NB4 (cell line): ENCODE measurements at regions not wholly inside any gene's neighbourhood (a gene's known extent, or its start where the extent isn't known, plus 50 kb on each side); places are given as distances from the start of the nearest gene placed in this dataset.
"Not testable (repeated sequence)": the region's sequence is repeated elsewhere in the genome, so short reads cannot be mapped to it uniquely, and the experiment has no call there.

ENCODE experiments used
- DNase-seq: peaks from one replicate; pipeline ENCODE4 v3.0.0; 2010; ENCODE audit warnings: low read depth
- H3K4me3 ChIP-seq: one replicate; pipeline ENCODE4 v1.5.1; 2011; ENCODE audit warnings: mild to moderate bottlenecking, low read depth, low read length, moderate library complexity
- CTCF ChIP-seq: IDR thresholded peaks from one replicate; pipeline ENCODE4 v1.5.1; 2012; ENCODE audit warnings: low read depth, low read length
- MYC ChIP-seq: IDR thresholded peaks from 2 replicates; pipeline ENCODE4 v1.6.1; 2011; ENCODE audit warnings: low read depth, low read length
- POLR2A ChIP-seq: IDR thresholded peaks from 2 replicates; pipeline ENCODE4 v1.6.1; 2011; ENCODE audit warnings: mild to moderate bottlenecking; ENCODE audit not compliant: insufficient read length; ENCODE audit errors: extremely low read depth
- TF ChIP-seq, protein P1 (sequence below): IDR thresholded peaks from 2 replicates; pipeline ENCODE4 v1.6.1; 2011; ENCODE audit warnings: low read depth, low read length

DNA sequence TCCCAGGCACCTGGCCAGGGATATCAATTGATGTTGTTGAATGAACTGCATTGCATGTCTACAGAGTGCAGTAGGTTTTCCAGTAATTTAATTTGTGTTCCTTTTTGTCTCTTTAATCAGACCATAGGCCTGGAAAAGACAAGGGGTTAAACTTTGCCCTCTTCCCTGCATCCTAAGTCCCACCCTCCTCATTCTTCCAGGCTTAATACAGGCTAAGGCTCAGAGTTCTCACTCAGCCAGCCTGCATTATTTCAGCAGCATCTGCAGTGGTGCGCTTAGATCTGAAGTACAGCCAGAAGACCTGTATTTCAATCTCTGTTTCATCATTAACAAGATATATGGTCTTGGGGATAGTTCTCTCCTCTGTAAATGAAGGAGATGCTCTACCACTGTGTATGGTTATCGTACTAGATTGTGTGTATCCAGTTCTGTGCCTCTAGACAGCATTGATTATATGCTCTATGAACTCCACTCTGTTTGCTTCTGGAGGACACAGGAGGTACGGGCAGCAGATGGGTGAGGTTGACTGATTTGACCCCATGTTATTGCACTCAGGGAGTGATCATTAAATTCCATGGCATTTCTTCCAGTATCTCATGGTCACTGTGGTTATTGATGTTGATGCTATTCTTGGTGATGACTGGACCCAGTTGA is 286.1 kb downstream of the RPS6KC1 start:
- H3K4me3 ChIP-seq, result no peak overlapping the region
- TF ChIP-seq POLR2A (no peak), CTCF (no peak), MYC (no peak)
- TF ChIP-seq, protein P1, sequence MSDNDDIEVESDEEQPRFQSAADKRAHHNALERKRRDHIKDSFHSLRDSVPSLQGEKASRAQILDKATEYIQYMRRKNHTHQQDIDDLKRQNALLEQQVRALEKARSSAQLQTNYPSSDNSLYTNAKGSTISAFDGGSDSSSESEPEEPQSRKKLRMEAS, result no peak
- DNase-seq, result no peak

DNA sequence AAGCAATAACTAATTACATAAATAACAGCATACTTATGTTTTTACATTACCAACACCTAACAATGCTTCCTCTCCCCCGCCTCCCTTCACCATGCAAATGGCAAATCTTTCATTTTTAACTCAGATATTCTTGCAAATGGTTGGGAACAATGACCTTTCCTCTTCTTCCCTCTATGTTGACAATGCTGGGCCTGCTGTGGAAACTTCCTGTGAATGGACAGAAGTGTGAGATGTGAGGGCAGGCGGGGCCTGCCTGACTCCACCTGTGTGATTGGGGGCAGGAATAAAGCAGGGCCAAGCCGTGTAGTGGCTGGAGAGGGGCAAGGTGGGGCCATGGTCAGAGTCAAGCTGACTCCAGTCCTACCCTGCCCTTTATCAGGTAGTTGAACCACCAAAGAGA is 289.6 kb downstream of the RPS6KC1 start:
- no peak overlapping the region for H3K4me3 ChIP-seq
- DNase-seq, result no peak
- TF ChIP-seq POLR2A, result no peak

DNA sequence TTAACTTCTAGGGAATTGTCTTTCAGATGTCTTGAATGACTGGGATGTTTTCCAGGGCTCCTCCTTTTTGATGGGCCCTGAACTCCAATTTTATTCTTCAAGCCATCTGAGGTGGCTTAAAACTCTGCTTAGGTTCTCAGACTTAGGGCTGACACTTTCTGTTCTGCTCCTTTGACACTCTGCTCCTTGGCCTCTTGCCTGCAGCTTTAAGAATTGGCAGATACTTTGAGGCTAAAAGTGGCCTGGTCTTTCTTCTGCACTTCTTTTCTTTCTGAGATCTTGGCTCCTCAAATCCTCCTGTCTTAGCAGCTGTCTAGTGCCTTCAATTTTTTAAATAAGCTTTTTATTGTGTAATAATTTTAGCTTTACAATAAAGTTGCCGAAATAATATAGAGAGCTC is 294.6 kb downstream of the RPS6KC1 start:
- no peak for DNase-seq
- H3K4me3 ChIP-seq, result no peak overlapping the region
- TF ChIP-seq, protein P1, result no peak
- no peak for TF ChIP-seq POLR2A
- TF ChIP-seq CTCF, result no peak
- no peak for TF ChIP-seq MYC

DNA sequence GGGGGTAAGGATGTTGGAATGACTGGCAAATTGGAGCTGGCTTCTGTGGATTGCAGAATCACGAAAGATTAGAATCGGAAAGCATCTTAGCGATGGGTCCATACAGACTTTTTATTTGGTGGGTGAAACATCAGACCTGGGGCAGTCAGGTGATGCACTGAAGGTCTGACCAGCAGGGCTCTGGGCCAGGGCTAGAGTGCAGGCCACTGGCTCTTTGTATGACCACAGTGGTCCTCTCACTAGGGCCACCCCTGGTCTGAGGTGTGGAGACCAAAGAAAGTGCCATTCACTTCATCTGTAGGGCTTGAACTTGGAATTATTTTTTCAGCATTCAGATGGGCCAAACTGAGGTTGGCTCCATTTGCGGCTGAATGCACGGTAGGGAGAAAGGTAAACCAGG is 306.4 kb downstream of the RPS6KC1 start:
- DNase-seq, result no peak
- TF ChIP-seq, protein P1, result no peak
- TF ChIP-seq CTCF, result no peak
- TF ChIP-seq MYC, result no peak
- no peak for TF ChIP-seq POLR2A
- H3K4me3 ChIP-seq, result no peak overlapping the region

DNA sequence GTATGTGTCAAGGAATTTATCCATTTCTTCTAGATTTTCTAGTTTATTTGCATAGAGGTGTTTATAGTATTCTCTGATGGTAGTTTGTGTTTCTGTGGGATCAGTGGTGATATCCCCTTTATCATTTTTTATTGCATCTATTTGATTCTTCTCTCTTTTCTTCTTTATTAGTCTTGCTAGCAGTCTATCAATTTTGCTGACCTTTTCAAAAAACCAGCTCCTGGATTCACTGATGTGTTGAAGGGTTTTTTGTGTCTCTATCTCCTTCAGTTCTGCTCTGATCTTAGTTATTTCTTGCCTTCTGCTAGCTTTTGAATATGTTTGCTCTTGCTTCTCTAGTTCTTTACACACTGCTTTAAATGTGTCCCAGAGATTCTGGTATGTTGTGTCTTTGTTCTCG is 307.3 kb downstream of the RPS6KC1 start:
- not testable (repeated sequence) for DNase-seq, H3K4me3 ChIP-seq

- TF ChIP-seq, protein P1, result no peak
- TF ChIP-seq POLR2A (no peak), CTCF (no peak), MYC (no peak)
- no peak overlapping the region for H3K4me3 ChIP-seq
- no peak for DNase-seq
Measured at GRCh38 chr1:213362598-213362997, 311.6 kb downstream of the RPS6KC1 start.

- DNase-seq, result no peak
- no peak for TF ChIP-seq MYC
- TF ChIP-seq CTCF, result no peak
- no peak for TF ChIP-seq POLR2A
- TF ChIP-seq, protein P1, result no peak
- H3K4me3 ChIP-seq, result no peak overlapping the region
Measured at GRCh38 chr1:213366141-213366831, 315.2 kb downstream of the RPS6KC1 start.
